HCT116 (cell line): ENCODE measurements at regions not wholly inside any gene's neighbourhood (a gene's known extent, or its start where the extent isn't known, plus 50 kb on each side); places are given as distances from the start of the nearest gene placed in this dataset.

Experiments
- ATAC-seq: fragments of 200-7000 bp; cut with Tn5 transposase; 2 replicates; pipeline ENCODE4 v1.9.1; 2020; ENCODE audit warnings: mild to moderate bottlenecking, moderate library complexity
- BruUV-seq: library from RNA; stranded (reverse); fragments of 400-500 nt; replicated peaks from 2 replicates; lab custom pipeline; 2021; lab: Mats Ljungman, UMichigan
- CTCF ChIA-PET: fragments of 300-600 bp; sonication (Branson Sonifier 250); formaldehyde crosslinking; loops from one replicate; lab custom pipeline; 2021; ENCODE audit warnings: antibody characterized with exemption; lab: Charles Lee
- POLR2A ChIA-PET: fragments of 300-600, 350-600 bp; sonication (Branson Sonifier 250); formaldehyde crosslinking; loops from one replicate; lab custom pipeline; 2021; ENCODE audit warnings: antibody characterized with exemption; lab: Charles Lee
- RAD21 ChIA-PET, 2 experiments: fragments of 300-600 bp; sonication (Branson Sonifier 250); formaldehyde crosslinking; loops; one replicate each; lab custom pipeline; 2023; ENCODE audit warnings: low total read pairs in 2 of 2; ENCODE audit not compliant: uncharacterized antibody in 2 of 2, unreplicated experiment in 2 of 2, low non-redundant PET in 1 of 2; lab: Charles Lee
- DNase-seq: peaks from one replicate; pipeline ENCODE4 v3.0.0-alpha.2; 2010; ENCODE audit warnings: low read depth, low spot score
- H2AFZ ChIP-seq: fragments of 200-600 bp; shearing (Covaris generic), sonication (generic); 2 replicates; pipeline ENCODE4 v1.6.1; 2017; ENCODE audit warnings: low read depth, mixed run types, mixed read lengths, antibody characterized with exemption, low read length; ENCODE audit not compliant: poor library complexity, severe bottlenecking
- H3K27ac ChIP-seq: 2 replicates; pipeline ENCODE4 v1.5.1; 2012; ENCODE audit warnings: low read depth, low read length
- H3K27me3 ChIP-seq: fragments of 200-600 bp; sonication (generic); 2 replicates; pipeline ENCODE4 v1.6.1; 2016; ENCODE audit warnings: mixed run types, low read length, mixed read lengths; ENCODE audit not compliant: insufficient read depth
- H3K36me3 ChIP-seq, 2 experiments: fragments of 200-500 bp in 1 of 2; fragments of 200-600 bp in 1 of 2; sonication (Bioruptor generic) in 1 of 2; sonication (generic) in 1 of 2; 2 replicates each; pipeline versions ENCODE4 v1.5.1 to v1.6.1; 2014 to 2016; ENCODE audit warnings: low read length in 2 of 2, inconsistent platforms in 1 of 2, mixed read lengths in 1 of 2, mixed run types in 1 of 2; ENCODE audit not compliant: insufficient read depth in 2 of 2, control insufficient read depth in 1 of 2
- H3K4me1 ChIP-seq, 2 experiments: fragments of 200-600 bp in 1 of 2; sonication (generic) in 1 of 2; 2 replicates each; pipeline versions ENCODE4 v1.5.1 to v1.6.1; 2012 to 2017; ENCODE audit warnings: low read length in 2 of 2, inconsistent platforms in 1 of 2, mild to moderate bottlenecking in 1 of 2, mixed read lengths in 1 of 2, mixed run types in 1 of 2, moderate library complexity in 1 of 2; ENCODE audit not compliant: insufficient read depth in 2 of 2, control insufficient read depth in 1 of 2
- H3K4me2 ChIP-seq: fragments of 200-600 bp; sonication (generic); 2 replicates; pipeline ENCODE4 v1.6.1; 2017; ENCODE audit warnings: mixed run types, low read length, mixed read lengths
- H3K4me3 ChIP-seq, 2 experiments: fragments of 200-600 bp in 1 of 2; sonication (generic) in 1 of 2; replicated peaks in 1 of 2; 2 replicates each; pipeline ENCODE4 v1.5.1; 2011 to 2016; ENCODE audit warnings: low read length in 2 of 2, control low read depth in 1 of 2, low read depth in 1 of 2, mild to moderate bottlenecking in 1 of 2, mixed read lengths in 1 of 2, mixed run types in 1 of 2
- H3K79me2 ChIP-seq: fragments of 200-600 bp; sonication (generic); 2 replicates; pipeline ENCODE4 v1.6.1; 2017; ENCODE audit warnings: mild to moderate bottlenecking, mixed run types, low read length, moderate library complexity, mixed read lengths; ENCODE audit not compliant: insufficient read depth
- H3K9ac ChIP-seq: fragments of 200-600 bp; sonication (generic); 2 replicates; pipeline ENCODE4 v1.6.1; 2016; ENCODE audit warnings: low read length, mixed read lengths
- H3K9me2 ChIP-seq: fragments of 200-600 bp; sonication (generic), shearing (Covaris generic); 2 replicates; pipeline ENCODE4 v1.6.1; 2017; ENCODE audit warnings: mixed run types, mild to moderate bottlenecking, moderate library complexity; ENCODE audit not compliant: insufficient read depth
- H3K9me3 ChIP-seq, 2 experiments: fragments of 200-500 bp in 1 of 2; fragments of 200-600 bp in 1 of 2; sonication (Bioruptor generic) in 1 of 2; sonication (generic) in 1 of 2; 2 replicates each; pipeline ENCODE4 v1.6.1; 2014 to 2017; ENCODE audit warnings: low read length in 2 of 2, mixed read lengths in 2 of 2, inconsistent platforms in 1 of 2, low read depth in 1 of 2, mild to moderate bottlenecking in 1 of 2, mixed run types in 1 of 2, moderate library complexity in 1 of 2; ENCODE audit not compliant: control insufficient read depth in 1 of 2, insufficient read depth in 1 of 2
- H4K20me1 ChIP-seq: fragments of 200-600 bp; sonication (generic), shearing (Covaris generic); 2 replicates; pipeline ENCODE4 v1.6.1; 2017; ENCODE audit warnings: mixed run types, mild to moderate bottlenecking, moderate library complexity; ENCODE audit not compliant: insufficient read depth
- CBX3 ChIP-seq: IDR thresholded peaks from 2 replicates; pipeline ENCODE4 v1.6.1; 2012; ENCODE audit warnings: low read depth
- EGR1 ChIP-seq: IDR thresholded peaks from 2 replicates; pipeline ENCODE4 v1.6.1; 2012; ENCODE audit warnings: low read depth
- ELF1 ChIP-seq: IDR thresholded peaks from 2 replicates; pipeline ENCODE4 v1.6.1; 2012; ENCODE audit warnings: low read depth, borderline replicate concordance
- EZH2 ChIP-seq: fragments of 200-600 bp; sonication (generic); IDR thresholded peaks from 2 replicates; pipeline ENCODE4 v1.6.1; 2017; ENCODE audit warnings: antibody characterized with exemption, mixed run types
- FOSL1 ChIP-seq: IDR thresholded peaks from 2 replicates; pipeline ENCODE4 v1.6.1; 2012; ENCODE audit warnings: low read depth
- JUND ChIP-seq: IDR thresholded peaks from 2 replicates; pipeline ENCODE4 v1.6.1; 2012
- SIN3A ChIP-seq: IDR thresholded peaks from 2 replicates; pipeline ENCODE4 v1.6.1; 2012; ENCODE audit warnings: low read depth
- TCF7L2 ChIP-seq: IDR thresholded peaks from 2 replicates; pipeline ENCODE4 v1.7.0; 2011; ENCODE audit warnings: borderline replicate concordance, inconsistent platforms; ENCODE audit not compliant: insufficient read depth, insufficient read length; ENCODE audit errors: extremely low read depth
- YY1 ChIP-seq: IDR thresholded peaks from 2 replicates; pipeline ENCODE4 v1.6.1; 2011; ENCODE audit warnings: low read length, low read depth, moderate library complexity, mild to moderate bottlenecking; ENCODE audit not compliant: insufficient replicate concordance; ENCODE audit errors: extremely low read depth
- ZFX ChIP-seq: fragments of 450-650 bp; IDR thresholded peaks from 2 replicates; pipeline ENCODE4 v1.6.1; 2017
- ZNF274 ChIP-seq: fragments of 200-500 bp; sonication (Bioruptor generic); IDR thresholded peaks from 2 replicates; pipeline ENCODE4 v1.6.1; 2014; ENCODE audit warnings: mild to moderate bottlenecking, low read depth, low read length, inconsistent platforms
- intact Hi-C: fragments of 100-400 bp; cut with micrococcal nuclease; formaldehyde crosslinking; loops from 2 replicates; pipeline ENCODE4 v1.10.0; 2022
- TF ChIP-seq, protein P1 (sequence below): IDR thresholded peaks from 2 replicates; pipeline ENCODE4 v1.6.1; 2012
- TF ChIP-seq, protein P2 (sequence below): IDR thresholded peaks from 2 replicates; pipeline ENCODE4 v1.6.1; 2012

DNA sequence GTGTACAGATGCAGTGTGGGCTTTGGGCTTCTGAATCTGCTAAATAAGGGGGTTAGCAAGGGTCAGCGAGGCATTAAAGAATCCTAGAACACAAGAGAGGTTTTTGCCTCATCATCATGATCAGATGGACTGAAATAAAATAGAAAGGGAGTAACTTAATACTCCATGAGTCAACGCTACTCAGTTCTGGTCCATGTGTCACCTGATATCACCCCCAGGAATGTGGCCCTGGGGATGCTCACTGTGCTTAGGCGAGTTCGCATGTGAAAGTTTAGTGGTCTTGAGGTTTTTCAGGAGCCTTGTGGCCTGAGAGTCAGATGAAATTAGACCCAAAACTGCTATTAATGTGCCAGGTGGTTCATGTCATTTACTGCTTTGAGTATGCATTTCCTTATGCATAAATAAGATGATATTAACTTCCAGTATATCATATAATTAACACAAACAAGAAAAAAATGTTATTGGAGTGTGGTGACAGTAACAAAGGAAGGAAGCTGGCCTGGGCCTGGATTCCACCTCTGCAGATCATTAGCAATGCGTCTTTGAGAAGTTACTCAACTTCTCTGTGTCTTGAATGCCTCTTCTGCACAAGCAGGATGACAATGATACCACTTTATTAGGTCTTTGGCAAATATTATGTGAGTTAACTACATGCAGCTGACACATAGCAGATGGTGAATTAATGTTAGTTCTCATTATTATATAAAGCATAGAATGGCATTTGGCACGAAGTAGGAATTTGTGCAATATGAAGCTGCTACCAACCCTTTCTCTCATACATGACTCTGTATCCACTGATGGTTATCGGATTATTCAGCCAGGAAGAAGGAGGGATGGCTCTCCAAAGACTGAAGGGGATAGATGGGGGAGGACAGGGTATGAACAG is 1272.6 kb downstream of the AACS start:
- no peak overlapping the region for H3K4me3 ChIP-seq
- no peaks in the 10 kb centered on the region for H3K79me2 ChIP-seq
- POLR2A ChIA-PET: no interaction called here
- no peak for TF ChIP-seq SIN3A
- TF ChIP-seq ELF1: no peak
- no peak for TF ChIP-seq FOSL1
- no peak for TF ChIP-seq TCF7L2
- no peak for TF ChIP-seq YY1
- TF ChIP-seq ZNF274: no peak
- no peak for TF ChIP-seq ZFX
- no peak for TF ChIP-seq EGR1
- TF ChIP-seq EZH2: no peak
- TF ChIP-seq, protein P1, sequence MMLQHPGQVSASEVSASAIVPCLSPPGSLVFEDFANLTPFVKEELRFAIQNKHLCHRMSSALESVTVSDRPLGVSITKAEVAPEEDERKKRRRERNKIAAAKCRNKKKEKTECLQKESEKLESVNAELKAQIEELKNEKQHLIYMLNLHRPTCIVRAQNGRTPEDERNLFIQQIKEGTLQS: no peak
- no peak for TF ChIP-seq JUND
- TF ChIP-seq, protein P2, sequence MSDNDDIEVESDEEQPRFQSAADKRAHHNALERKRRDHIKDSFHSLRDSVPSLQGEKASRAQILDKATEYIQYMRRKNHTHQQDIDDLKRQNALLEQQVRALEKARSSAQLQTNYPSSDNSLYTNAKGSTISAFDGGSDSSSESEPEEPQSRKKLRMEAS: no peak
- TF ChIP-seq CBX3: no peak
- TF ChIP-seq, all 23 proteins: peak for 0
- ChIA-PET CTCF (no interaction called here), RAD21 (no interaction called here)
- Histone ChIP-seq H3K9me3 (peaks cover 9 to 13% of the 10 kb centered on the region in 2 experiments; a peak in 2 of 4 replicates), H3K36me3 (no peaks in the 10 kb centered on the region), H4K20me1 (no peaks in the 10 kb centered on the region), H3K9me2 (no peaks in the 10 kb centered on the region), H2AFZ (no peak overlapping the region), H3K9ac (no peak overlapping the region), H3K4me1 (no peaks in the 10 kb centered on the region), H3K27ac (no peak overlapping the region), H3K27me3 (no peaks in the 10 kb centered on the region), H3K4me2 (no peak overlapping the region)
- DNase-seq (no peak), ATAC-seq (no peak)
- intact Hi-C loops: no loop called here
- no TSS peak for BruUV-seq
